ENCODE measurements at regions not wholly inside any gene's neighbourhood (a gene's known extent, or its start where the extent isn't known, plus 50 kb on each side); places are given as distances from the start of the nearest gene placed in this dataset.

DNA sequence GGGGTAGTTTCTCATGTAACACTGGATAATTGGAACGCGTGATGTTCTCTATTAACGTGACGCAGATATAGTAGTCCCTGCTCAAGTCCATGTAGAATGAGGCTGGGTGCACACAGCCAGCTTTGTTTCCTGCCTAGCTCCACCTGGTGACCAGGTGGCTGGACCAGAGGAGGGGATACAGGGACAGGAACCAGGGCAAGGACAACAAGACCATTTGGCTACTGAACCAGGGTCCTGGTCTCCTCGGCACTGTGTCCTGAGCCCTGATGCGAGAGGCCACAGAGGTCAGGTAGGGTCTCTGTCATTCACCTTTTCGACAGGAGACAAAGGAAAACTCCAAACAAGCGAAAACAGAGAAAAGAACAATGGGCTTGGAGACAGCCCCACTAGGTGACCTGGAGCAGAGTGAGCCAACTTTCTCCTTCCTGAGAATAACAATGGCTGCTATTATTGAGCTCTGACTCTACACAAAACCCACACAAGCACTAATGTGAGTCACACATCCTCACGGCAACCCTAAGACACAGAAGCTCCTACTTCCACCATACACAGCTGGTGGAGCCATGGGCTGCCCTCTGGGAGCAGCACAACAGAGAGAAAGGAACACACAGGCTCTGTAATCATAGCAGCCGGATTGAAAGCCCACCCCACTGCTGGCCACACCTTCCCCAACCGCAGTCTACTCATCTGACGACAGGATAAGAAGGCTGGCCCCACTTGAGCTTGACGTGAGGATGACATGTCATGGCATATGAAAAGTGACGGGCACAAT is 67.3 kb upstream of the TEX51 start:
- DNase-seq, result no peak

DNA sequence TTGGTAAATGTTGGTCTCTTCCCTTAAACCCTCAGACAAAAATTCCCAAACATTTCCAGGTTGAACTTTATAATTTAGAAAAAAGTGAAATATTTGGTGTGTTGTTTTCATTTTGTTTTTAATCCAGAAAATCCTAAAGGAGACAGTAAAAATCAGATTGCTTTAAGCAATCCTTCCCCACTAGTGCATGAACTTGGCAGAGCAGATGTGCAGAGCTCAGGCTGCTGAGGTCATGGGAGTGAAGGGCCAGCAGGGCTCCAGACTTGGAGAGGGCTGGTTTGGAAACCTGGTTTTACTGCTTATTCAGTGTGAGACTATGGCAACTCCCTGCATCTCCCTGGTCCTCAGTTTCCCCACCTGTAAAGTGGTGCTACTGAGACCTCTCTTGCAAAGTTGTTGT is 66.7 kb upstream of the TEX51 start:
- DNase-seq, result no peak

DNA sequence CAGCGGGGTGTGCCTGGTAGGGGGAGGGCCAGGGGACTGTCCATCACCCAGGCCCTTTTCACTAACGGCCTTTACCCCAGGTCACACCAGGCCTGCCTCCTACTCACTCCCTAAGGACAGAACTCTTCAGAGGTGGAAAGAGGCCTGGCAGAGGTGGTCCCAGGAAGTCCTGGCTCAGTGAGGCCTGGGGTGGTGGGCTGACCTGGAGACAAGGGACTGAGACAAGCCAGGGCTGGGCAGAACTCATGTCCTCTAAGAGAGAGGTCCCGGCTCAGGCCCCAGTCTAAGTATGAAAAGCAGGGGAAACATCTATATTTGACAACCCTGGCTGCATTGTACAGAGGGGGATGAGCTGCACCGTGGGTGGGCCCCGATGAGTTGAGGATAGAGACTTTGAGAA is 65.9 kb upstream of the TEX51 start:
- no peak for DNase-seq

DNA sequence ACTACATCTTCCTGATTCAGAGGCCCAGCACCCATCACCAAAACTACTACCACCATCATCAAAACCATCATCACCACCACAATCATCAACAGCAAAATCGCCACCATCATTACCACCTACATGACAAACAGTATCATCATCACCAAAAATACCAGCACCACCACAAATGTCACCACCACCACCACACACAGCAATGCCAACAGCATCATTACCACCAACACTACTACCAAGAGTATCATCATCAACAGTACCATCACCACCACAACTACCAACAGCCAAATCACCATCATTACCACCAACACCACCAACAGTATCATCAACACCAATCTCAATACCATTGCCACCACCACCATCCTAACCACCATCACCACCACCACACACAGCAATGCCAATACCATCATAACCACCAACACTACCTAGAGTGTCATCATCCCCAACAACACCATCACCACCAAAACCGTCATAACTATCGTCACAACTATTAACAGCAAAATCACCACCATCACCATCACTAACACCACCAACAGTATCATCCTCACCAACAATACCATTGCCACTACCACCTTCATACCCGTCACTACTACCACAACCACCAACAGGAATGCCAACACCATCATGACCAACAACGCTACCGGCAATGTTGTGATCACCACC is 64.6 kb upstream of the TEX51 start:
- DNase-seq, result no peak

DNA sequence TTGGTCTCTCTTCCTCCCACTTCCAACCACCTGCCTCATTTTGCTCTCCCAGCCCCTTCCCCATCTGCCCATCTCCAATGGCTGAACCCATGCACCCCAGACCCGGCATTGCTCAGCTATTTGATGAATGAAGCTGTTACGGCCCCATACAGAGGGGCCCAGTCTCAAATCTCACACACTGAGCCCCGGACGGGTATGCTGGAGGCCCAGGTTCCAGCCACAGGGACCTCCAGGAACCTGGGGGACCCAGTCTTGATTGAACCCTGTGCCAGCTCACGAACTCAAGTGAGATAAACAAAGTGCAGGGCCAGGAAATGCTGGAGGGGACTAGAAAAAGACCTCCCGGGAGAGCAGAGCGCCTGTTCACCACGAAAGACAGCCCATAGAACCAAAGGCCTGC is 63.4 kb upstream of the TEX51 start:
- no peak for DNase-seq

DNA sequence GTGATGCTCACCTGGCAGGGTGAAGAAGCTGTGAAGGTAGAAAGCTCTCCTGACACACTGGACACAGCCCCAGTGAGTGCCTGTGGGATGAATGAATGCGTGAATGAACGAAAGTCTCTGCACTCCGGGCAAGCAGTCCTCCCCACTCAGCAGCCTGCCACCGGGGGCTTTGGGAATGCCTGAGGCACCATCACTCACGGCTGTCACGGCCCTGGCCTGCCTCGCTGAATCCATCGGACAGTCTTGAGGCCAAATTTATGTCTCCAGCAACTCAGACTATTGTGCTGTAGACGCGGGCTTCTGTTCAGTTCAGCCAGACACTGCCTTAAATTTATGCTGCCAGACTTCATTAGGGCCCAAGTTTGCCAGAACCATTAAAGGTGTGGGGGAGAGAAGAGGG is 62.9 kb upstream of the TEX51 start:
- no peak for DNase-seq

DNA sequence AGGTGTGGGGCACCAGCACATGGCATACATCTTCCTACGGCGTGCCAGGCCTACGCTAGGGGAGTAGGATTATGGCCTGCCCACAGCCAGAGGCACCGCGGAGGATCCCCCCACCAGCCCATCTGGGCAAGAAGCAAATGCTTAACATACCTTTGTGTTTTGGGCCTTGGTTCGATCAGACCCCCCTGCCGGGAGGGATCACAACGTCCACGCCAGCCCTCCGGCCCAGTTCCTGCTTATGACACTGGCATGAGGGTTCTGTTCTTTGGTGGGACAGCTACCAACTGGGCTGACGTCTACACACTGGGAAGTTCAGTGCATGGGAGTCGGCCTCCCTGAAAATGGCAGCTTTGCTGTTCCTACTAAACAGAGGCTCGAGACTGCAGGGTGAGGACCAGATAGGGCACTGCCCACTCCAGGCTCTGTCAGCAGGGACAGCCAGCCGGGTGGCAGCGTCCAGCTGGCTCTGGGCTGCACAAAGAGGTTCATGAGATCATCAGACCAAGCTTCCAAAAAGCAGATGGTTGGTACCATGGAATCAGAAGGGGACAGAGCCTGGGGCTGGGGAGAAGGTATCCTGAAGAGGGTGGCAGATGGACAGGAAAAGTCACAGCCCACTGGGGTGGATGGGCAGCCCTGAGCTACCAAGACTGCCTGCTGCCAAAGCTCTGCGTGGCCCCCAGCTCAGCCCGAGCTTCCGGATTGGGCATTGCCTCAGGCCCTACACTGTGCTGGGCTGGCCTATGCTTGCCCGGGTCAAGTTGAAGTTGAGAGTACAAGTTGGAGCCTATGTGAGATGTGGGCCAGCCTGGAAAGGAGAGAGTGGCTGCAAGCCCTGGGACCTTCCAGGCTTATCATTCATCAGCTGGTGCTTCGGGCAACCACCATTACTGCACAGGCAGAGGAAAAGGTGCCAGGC is 61.7 kb upstream of the TEX51 start:
- no peak for DNase-seq

DNA sequence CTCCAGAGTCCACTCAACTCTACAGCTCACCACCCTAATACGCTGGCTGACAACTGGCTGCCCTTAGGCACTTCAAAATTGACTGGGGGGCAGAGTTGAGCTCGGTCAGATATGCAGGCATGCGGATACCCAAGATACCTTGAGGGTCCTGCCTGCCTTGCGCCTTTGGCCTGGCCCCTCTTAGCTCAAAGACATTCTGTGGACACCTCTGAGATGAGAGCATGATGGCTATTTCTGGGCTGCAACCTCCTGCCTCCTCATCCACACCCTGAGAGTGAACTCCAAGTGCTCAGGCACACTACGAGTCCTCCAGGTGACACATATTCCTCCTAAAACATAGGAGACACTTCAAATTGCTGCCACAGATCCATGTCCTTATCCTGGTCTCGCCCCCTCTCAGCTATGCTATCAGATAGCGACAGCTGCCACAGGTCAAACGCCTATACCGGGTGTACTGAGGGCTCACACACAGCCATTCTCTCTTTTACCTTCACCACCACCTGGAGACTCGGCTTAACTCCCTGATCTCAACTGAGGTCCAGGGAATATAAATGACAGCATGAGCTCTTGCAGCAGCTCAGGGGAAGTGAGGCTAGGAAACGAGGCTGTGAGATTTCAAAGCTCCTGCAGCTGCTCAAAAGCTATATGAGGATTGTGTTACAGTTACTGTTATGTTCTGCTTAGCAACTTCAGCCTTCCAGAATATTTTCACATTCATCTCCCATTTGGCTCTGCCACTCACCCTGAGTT is 60.5 kb upstream of the TEX51 start:
- DNase-seq, result no peak

DNA sequence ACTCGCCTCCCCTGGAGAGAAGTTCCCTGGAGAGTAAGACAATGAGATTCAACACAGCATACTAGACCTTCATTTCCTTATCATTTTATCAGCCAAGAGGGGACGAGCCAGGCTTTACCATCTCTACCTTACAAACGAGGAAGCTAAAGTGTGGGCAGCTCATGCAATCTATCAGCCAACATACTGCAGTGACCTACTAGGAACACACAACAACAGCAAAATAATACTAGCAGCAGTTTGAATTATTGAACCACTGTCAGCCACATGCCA is 60.0 kb upstream of the TEX51 start:
- no peak for DNase-seq

DNA sequence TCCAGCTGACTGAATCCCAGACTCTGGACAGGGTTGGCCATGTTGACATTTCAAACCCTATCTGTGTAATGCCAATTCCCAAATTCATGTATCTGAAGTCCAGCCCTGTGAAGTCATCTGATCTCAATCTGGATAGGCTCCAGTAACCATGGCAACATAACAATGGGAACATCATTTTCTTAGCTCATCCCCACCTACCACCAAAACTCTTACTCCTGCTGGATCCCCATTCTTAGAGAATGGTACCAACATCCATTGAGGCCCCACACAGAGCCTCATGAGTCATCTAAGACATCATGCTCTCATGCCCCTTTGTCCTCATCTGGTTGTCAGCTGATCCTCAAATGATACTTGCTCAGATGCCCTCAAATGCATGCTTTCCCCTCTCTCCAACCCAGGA is 58.9 kb upstream of the TEX51 start:
- DNase-seq, result no peak

DNA sequence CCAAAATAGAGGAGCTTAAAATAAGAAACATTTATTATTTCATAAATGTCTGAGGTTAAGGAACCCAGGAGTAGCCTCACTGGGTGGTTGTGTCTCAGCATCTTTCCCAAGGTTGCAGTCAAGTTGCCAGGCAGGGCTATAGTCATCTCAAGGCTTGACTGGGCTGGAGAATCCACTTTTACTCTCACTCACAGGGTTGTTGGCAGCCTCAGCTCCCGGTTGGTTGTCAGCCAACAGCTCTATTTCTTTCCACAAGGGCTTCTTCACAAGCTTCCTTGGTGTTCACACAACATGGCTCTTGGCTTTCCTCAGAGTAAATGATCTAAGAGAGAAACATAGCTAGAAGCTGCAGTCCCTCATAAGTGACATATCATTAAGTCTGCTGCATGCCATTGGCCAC is 55.6 kb upstream of the TEX51 start:
- no peak for DNase-seq

DNA sequence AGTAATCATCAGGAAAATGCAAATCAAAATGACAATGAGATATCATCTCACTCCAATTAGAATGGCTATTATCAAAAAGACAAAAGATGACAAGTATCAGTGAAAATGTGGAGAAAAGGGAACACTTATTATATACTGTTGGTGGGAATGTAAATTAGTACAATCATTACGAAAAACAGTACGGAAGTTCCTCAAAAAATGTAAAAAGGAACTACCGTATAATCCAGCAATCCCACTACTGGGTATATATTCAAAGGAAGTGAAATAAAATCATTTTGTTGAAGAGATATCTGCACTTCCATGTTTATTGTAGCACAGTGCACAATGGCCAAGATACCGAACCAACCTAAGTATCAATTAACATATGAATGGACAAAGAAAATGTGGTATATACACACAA is 52.4 kb upstream of the TEX51 start:
- DNase-seq, result no peak

All from NCI-H1694 (cell line).